ENCODE measurements at regions not wholly inside any gene's neighbourhood (a gene's known extent, or its start where the extent isn't known, plus 50 kb on each side); places are given as distances from the start of the nearest gene placed in this dataset.
A peak's percentile ranks its signal among the peaks of the same experiment; 100 is the strongest.
"Not testable (repeated sequence)": the region's sequence is repeated elsewhere in the genome, so short reads cannot be mapped to it uniquely, and the experiment has no call there.

GRCh38 chr6:168255283-168255881 lies 64.2 kb downstream of the DACT2 start:
- DNase-seq (ENCODE audit: low spot score), result no peak

GRCh38 chr6:168252267-168252666 lies 67.3 kb downstream of the DACT2 start:
- DNase-seq (ENCODE audit: low spot score), result no peak

GRCh38 chr6:168250250-168250649 lies 69.3 kb downstream of the DACT2 start:
- no peak for DNase-seq (ENCODE audit: low spot score)

GRCh38 chr6:168249746-168250145 lies 69.8 kb downstream of the DACT2 start:
- no peak for DNase-seq (ENCODE audit: low spot score)

GRCh38 chr6:168248148-168248620 lies 71.4 kb downstream of the DACT2 start:
- DNase-seq (ENCODE audit: low spot score), result no peak

- peak; percentile 84 for DNase-seq (ENCODE audit: low spot score)
Observed at GRCh38 chr6:168247443-168248147, 72.0 kb downstream of the DACT2 start.

GRCh38 chr6:168244961-168245551 lies 74.5 kb downstream of the DACT2 start:
- DNase-seq (ENCODE audit: low spot score), result no peak

- no peak for DNase-seq (ENCODE audit: low spot score)
Observed at GRCh38 chr6:168243812-168244376, 75.7 kb downstream of the DACT2 start.

- no peak for DNase-seq (ENCODE audit: low spot score)
Observed at GRCh38 chr6:168242940-168243225, 76.7 kb downstream of the DACT2 start.

- no peak for DNase-seq (ENCODE audit: low spot score)
Observed at GRCh38 chr6:168242111-168242939, 77.3 kb downstream of the DACT2 start.

- peak; percentile 89 for DNase-seq (ENCODE audit: low spot score)
Observed at GRCh38 chr6:168240160-168240559, 79.4 kb downstream of the DACT2 start.

- no peak for DNase-seq (ENCODE audit: low spot score)
Observed at GRCh38 chr6:168239044-168239773, 80.4 kb downstream of the DACT2 start.

- DNase-seq (ENCODE audit: low spot score), result peak; percentile 68
Observed at GRCh38 chr6:168238159-168238909, 81.2 kb downstream of the DACT2 start.

GRCh38 chr6:168233875-168234213 lies 85.7 kb downstream of the DACT2 start:
- DNase-seq (ENCODE audit: low spot score), result not testable (repeated sequence)

- DNase-seq (ENCODE audit: low spot score), result no peak
Observed at GRCh38 chr6:168232989-168233874, 86.3 kb downstream of the DACT2 start.

GRCh38 chr6:168232528-168232927 lies 87.0 kb downstream of the DACT2 start:
- DNase-seq (ENCODE audit: low spot score), result no peak

- DNase-seq (ENCODE audit: low spot score), result no peak
Observed at GRCh38 chr6:168232062-168232461, 87.5 kb downstream of the DACT2 start.

- DNase-seq (ENCODE audit: low spot score), result no peak
Observed at GRCh38 chr6:168231393-168231957, 88.1 kb downstream of the DACT2 start.

- no peak for DNase-seq (ENCODE audit: low spot score)
Observed at GRCh38 chr6:168229368-168229752, 90.2 kb downstream of the DACT2 start.

All from umbilical cord (tissue), 1 donor.